Keratinocyte (primary cell): ENCODE measurements at regions not wholly inside any gene's neighbourhood (a gene's known extent, or its start where the extent isn't known, plus 50 kb on each side); places are given as distances from the start of the nearest gene placed in this dataset.

Source experiments
- DNase-seq: peaks from one replicate; pipeline ENCODE4 v3.0.0-alpha.2; 2011; ENCODE audit warnings: low read depth, missing footprints, low spot score
- FAIRE-seq: peaks from 2 replicates; lab custom pipeline; 2011; peaks lifted over from hg19 to GRCh38; lab: Jason Lieb, UNC
- H2AFZ ChIP-seq: 2 replicates; pipeline ENCODE4 v1.6.0; 2012; ENCODE audit warnings: low read length, control low read depth, inconsistent platforms; ENCODE audit not compliant: control insufficient read depth
- H3K27ac ChIP-seq: 2 replicates; pipeline ENCODE4 v1.5.1; 2011; ENCODE audit warnings: low read length; ENCODE audit not compliant: control insufficient read depth, insufficient read depth
- H3K27me3 ChIP-seq: 3 replicates; pipeline ENCODE4 v1.6.0; 2011; ENCODE audit warnings: low read length; ENCODE audit not compliant: control insufficient read depth, insufficient read depth; ENCODE audit errors: extremely low read depth
- H3K36me3 ChIP-seq, 2 experiments: 2 replicates in 1 of 2; 3 replicates in 1 of 2; pipeline ENCODE4 v1.5.1; 2011; ENCODE audit warnings: low read length in 2 of 2, mild to moderate bottlenecking in 1 of 2; ENCODE audit not compliant: control insufficient read depth in 2 of 2, insufficient read depth in 2 of 2; ENCODE audit errors: extremely low read depth in 1 of 2
- H3K4me1 ChIP-seq: 3 replicates; pipeline ENCODE4 v1.5.1; 2011; ENCODE audit warnings: low read length; ENCODE audit not compliant: control insufficient read depth, insufficient read depth; ENCODE audit errors: extremely low read depth
- H3K4me2 ChIP-seq: 3 replicates; pipeline ENCODE4 v1.6.0; 2011; ENCODE audit warnings: low read depth, low read length; ENCODE audit not compliant: control insufficient read depth, insufficient read depth; ENCODE audit errors: extremely low read depth
- H3K4me3 ChIP-seq, 3 experiments: fragments of 200-600 bp in 1 of 3; sonication (generic) in 1 of 3; 2 replicates in 2 of 3; 3 replicates in 1 of 3; pipeline ENCODE4 v1.5.1; 2011 to 2016; ENCODE audit warnings: low read length in 3 of 3, mild to moderate bottlenecking in 3 of 3, control low read depth in 2 of 3, inconsistent platforms in 1 of 3, low read depth in 1 of 3, mixed read lengths in 1 of 3, mixed run types in 1 of 3, moderate library complexity in 1 of 3; ENCODE audit not compliant: control insufficient read depth in 2 of 3, insufficient read depth in 2 of 3; ENCODE audit errors: extremely low read depth in 1 of 3
- H3K79me2 ChIP-seq: 2 replicates; pipeline ENCODE4 v1.6.0; 2012; ENCODE audit warnings: low read length; ENCODE audit not compliant: control insufficient read depth, insufficient read depth
- H3K9ac ChIP-seq: 3 replicates; pipeline ENCODE4 v1.6.0; 2011; ENCODE audit warnings: low read length; ENCODE audit not compliant: control insufficient read depth, insufficient read depth; ENCODE audit errors: extremely low read depth
- H3K9me1 ChIP-seq: 3 replicates; pipeline ENCODE4 v1.6.0; 2011; ENCODE audit warnings: low read length; ENCODE audit not compliant: control insufficient read depth, insufficient read depth; ENCODE audit errors: extremely low read depth
- H3K9me3 ChIP-seq: 2 replicates; pipeline ENCODE4 v1.5.1; 2012; ENCODE audit warnings: low read depth, low read length; ENCODE audit not compliant: control insufficient read depth
- H4K20me1 ChIP-seq: 3 replicates; pipeline ENCODE4 v1.6.0; 2011; ENCODE audit warnings: low read length; ENCODE audit not compliant: control insufficient read depth, insufficient read depth; ENCODE audit errors: extremely low read depth
- EZH2 ChIP-seq: IDR thresholded peaks from one replicate; pipeline ENCODE4 v1.6.1; 2012; ENCODE audit warnings: inconsistent platforms, mild to moderate bottlenecking, low read length, moderate library complexity
- dilution Hi-C: fragments of 300-500 bp; cut with MboI; formaldehyde crosslinking; loops from one replicate; pipeline ENCODE4 v1.7.0; 2020; ENCODE audit warnings: low sequenced_read_pairs; ENCODE audit not compliant: extremely low pct_ligation_motif_present
- TF ChIP-seq, protein P1 (sequence below), 3 experiments: IDR thresholded peaks in 1 of 3; conservative IDR thresholded peaks in 1 of 3; optimal IDR thresholded peaks in 1 of 3; 2 replicates in 2 of 3; 3 replicates in 1 of 3; pipeline versions ENCODE3 to v1.5.1; 2011; ENCODE audit warnings: low read length in 3 of 3, mild to moderate bottlenecking in 3 of 3, moderate library complexity in 2 of 3, control low read depth in 1 of 3, inconsistent platforms in 1 of 3; ENCODE audit not compliant: insufficient read depth in 2 of 3; ENCODE audit errors: extremely low read depth in 1 of 3

DNA sequence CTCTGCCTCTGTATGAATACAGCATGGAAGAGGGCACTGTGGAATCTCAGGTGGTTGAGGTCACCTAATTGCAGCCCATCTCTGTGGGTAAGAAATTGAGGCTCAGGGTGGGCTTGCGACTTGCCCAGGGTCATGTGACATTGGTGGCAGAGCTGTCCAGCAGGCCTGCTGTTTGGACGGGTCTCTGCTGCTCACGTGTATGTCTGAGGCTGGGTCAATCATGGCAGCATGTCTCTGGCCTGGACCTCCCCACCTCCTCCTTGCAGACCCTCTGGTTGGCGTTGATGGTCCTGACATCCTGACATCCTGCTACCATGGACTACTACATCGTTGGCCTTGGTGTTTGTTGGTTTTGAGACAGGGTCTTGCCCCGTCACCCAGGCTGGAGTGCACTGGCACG is 64.3 kb upstream of the HPCAL1 start:
- FAIRE-seq, result no peak
- peaks cover 26% of the 10 kb centered on the region for H3K27me3 ChIP-seq
- H3K4me3 ChIP-seq, result no peak overlapping the region
- TF ChIP-seq, protein P1, sequence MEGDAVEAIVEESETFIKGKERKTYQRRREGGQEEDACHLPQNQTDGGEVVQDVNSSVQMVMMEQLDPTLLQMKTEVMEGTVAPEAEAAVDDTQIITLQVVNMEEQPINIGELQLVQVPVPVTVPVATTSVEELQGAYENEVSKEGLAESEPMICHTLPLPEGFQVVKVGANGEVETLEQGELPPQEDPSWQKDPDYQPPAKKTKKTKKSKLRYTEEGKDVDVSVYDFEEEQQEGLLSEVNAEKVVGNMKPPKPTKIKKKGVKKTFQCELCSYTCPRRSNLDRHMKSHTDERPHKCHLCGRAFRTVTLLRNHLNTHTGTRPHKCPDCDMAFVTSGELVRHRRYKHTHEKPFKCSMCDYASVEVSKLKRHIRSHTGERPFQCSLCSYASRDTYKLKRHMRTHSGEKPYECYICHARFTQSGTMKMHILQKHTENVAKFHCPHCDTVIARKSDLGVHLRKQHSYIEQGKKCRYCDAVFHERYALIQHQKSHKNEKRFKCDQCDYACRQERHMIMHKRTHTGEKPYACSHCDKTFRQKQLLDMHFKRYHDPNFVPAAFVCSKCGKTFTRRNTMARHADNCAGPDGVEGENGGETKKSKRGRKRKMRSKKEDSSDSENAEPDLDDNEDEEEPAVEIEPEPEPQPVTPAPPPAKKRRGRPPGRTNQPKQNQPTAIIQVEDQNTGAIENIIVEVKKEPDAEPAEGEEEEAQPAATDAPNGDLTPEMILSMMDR (optimal IDR thresholded peaks at IDR 0.05 in 1 of 3, IDR thresholded peaks at IDR 0.05 in 1 of 3, conservative IDR thresholded peaks at IDR 0.05 in 1 of 3; ENCODE audit: extremely low read depth in 1 of 3, insufficient read depth in 2 of 3, low read length in 3 of 3), result no peak
- TF ChIP-seq EZH2, result no peak
- no peak overlapping the region for H2AFZ ChIP-seq
- no peak overlapping the region for H3K9ac ChIP-seq
- no peaks in the 10 kb centered on the region for H4K20me1 ChIP-seq
- no peak overlapping the region for H3K27ac ChIP-seq
- DNase-seq, result no peak
- dilution Hi-C loops, result no loop called here
- H3K9me1 ChIP-seq, result no peaks in the 10 kb centered on the region
- H3K36me3 ChIP-seq, result no peaks in the 10 kb centered on the region
- H3K4me2 ChIP-seq, result no peak overlapping the region
- no peaks in the 10 kb centered on the region for H3K4me1 ChIP-seq
- H3K79me2 ChIP-seq, result no peaks in the 10 kb centered on the region
- H3K9me3 ChIP-seq, result no peaks in the 10 kb centered on the region

DNA sequence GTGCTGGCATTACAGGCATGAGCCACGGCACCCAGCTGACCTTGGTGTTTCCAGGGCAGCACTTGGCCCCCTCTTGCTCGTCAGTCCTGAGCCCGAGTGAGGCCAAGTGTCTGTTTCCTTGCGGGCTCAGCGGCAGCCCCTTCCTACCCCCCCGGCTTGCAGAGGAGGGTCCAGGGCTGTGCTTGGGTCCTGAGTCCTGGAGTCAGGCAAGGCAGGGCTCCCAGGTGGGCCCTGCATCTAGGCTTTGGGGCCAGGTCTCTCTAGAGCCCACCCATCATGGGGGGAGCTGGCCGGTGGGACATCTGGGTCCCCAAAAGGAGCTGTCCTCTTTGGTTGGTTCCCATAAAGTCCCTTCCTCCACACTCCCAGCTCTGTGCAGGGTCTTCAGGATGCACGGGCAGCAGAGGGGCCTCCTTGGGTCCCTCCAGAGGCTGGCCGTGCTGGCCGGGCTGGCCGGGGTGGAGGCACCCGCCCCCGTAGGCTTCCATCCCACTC is 63.7 kb upstream of the HPCAL1 start:
- FAIRE-seq (no peak), DNase-seq (no peak)
- TF ChIP-seq EZH2, result no peak
- TF ChIP-seq, protein P1 (optimal IDR thresholded peaks at IDR 0.05 in 1 of 3, IDR thresholded peaks at IDR 0.05 in 1 of 3, conservative IDR thresholded peaks at IDR 0.05 in 1 of 3; ENCODE audit: extremely low read depth in 1 of 3, insufficient read depth in 2 of 3, low read length in 3 of 3), result no peak
- Histone ChIP-seq H3K9me3 (no peaks in the 10 kb centered on the region), H4K20me1 (no peaks in the 10 kb centered on the region), H3K4me1 (no peaks in the 10 kb centered on the region), H3K27me3 (peaks cover 26% of the 10 kb centered on the region), H3K9me1 (no peaks in the 10 kb centered on the region), H2AFZ (no peak overlapping the region), H3K4me2 (no peak overlapping the region), H3K4me3 (no peak overlapping the region), H3K79me2 (no peaks in the 10 kb centered on the region), H3K36me3 (no peaks in the 10 kb centered on the region), H3K9ac (no peak overlapping the region), H3K27ac (no peak overlapping the region)
- dilution Hi-C loops, result no loop called here
